ENCODE measurements at regions not wholly inside any gene's neighbourhood (a gene's known extent, or its start where the extent isn't known, plus 50 kb on each side); places are given as distances from the start of the nearest gene placed in this dataset.

- no peak for TF ChIP-seq CTCF (conservative IDR thresholded peaks at IDR 0.05; ENCODE audit: low read depth, low read length)
- no peak for TF ChIP-seq EZH2 (IDR thresholded peaks at IDR 0.05; ENCODE audit: borderline replicate concordance, low read depth, low read length, poor library complexity, severe bottlenecking)
Measured at GRCh38 chr5:23026252-23027170, 173.4 kb upstream of the CDH12 start.
